Stimulated activated CD8-positive, alpha-beta memory T cell treated with anti-CD3 and anti-CD28 coated beads, Interleukin-7, amount 100 ng/mL, for 4 hours (primary cell): ENCODE measurements at regions not wholly inside any gene's neighbourhood (a gene's known extent, or its start where the extent isn't known, plus 50 kb on each side); places are given as distances from the start of the nearest gene placed in this dataset.
"Not testable (repeated sequence)": the region's sequence is repeated elsewhere in the genome, so short reads cannot be mapped to it uniquely, and the experiment has no call there.

Source experiments
- DNase-seq, 2 donors: peaks; one replicate each; pipeline ENCODE4 v3.0.0-alpha.2; 2020; ENCODE audit warnings: low read depth in 2 of 2

DNA sequence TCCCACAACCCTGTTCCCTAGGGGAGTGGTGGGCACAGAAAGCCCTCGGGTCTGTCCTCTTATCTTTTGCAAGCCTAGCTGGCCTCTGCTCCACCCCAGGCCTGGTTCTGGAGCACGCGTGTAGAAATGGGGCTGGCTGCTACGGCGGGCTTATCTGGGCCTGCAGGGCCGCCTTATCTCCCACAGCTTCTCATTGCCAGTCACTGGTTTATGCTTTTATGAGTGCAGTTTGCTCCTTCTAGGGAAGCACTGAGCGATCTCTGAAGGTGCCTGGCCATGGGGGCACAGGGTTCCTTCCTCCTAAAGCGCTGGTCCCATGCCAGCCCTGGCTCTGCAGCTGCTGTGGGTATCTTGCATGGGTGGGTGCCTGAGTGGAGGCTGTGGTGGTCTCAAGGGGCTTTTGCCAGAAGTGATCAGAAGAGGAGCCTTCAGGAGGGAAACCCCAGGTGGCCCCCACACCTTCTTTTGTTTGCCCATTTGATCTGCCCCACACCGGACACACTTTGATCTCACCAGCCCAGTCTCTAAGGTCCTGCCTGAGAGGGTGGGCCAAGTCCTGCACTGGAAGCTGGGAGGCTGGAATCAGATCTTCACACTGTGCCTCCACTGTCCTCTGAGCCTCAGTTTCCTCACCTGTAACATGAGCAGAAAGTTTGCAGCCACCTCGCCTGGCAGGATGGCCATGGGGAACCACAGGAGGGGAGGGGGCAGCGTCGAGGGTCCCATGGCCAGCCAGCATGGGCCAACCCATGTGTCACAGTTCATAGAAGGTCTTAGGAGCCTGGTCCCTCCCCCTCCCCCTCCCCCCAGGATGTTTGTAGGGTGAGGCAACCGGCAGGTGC is 86.6 kb upstream of the FGF3 start:
- no peak for DNase-seq

DNA sequence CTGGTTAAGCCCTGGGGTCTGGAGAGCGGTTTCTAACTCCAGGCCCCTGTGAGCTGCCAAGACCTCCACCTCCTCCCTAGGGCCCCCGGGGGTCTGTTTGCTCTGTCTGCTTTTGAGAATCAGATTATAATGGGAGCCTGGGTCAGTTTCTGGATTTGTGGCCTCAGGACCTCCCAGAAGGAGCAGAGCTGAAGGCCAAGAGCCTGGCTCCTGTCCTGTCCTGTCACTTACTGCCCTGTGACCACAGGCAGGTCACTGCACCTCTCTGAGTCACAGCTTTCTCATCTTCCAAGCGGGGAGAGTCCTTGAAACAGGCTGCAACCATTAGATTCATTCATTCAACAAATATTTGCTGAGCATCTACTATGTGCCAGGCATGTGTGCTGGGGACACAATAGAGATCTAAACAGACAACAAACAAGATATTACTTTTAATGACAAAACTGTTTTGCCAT is 87.3 kb upstream of the FGF3 start:
- DNase-seq = no peak

DNA sequence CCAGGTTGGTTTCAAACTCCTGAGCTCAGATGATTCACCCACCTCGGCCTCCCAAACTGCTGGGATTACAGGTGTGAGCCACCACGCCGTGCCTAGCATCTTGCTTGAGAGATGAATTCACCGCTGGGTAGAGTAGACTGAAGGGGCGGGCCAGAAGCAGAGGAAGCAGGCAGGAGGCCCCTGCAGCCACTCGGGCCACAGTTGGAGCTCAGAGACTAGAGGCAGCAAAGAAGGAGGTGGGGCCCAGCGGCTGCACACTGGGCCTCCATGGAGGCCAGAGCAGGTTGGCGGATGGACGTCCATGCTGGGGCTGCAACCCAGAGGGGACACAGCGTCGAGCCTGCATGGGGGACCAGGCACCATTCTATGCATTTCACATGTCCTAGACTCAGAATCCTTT is 88.4 kb upstream of the FGF3 start:
- DNase-seq = no peak

DNA sequence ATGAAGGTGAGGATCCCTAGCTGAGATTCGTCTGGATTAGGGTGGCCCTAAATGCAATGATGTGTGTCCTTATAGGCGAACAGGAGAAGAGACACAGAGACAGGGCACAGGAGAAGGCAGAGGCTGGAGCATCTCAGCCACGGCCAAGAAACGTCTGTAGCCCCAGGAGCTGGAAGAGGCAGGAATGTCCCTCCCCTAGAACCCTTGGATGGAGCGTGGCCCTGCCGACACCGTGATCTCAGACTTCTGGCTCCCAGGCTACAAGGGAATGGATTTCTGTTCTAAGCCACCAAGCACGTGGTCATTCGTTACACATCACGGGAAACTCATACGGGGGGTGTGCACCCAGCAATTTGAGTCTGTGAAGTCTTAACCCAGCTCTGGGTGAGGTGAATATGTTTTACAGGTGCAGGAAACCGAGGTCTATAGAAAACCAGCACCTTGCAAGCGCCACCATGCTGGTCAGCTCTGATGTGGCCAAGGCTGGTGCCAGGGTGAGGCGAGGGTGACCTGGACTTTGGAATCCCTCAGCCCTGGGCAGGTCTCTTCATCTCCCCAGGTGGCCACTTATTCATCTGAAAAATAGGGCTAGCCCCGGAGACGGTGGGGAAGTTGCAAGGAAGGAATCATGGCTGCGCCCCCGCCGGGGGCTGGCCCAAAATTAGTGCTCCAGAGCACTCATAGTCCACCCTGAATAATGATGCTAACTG is 89.5 kb upstream of the FGF3 start:
- no peak for DNase-seq

DNA sequence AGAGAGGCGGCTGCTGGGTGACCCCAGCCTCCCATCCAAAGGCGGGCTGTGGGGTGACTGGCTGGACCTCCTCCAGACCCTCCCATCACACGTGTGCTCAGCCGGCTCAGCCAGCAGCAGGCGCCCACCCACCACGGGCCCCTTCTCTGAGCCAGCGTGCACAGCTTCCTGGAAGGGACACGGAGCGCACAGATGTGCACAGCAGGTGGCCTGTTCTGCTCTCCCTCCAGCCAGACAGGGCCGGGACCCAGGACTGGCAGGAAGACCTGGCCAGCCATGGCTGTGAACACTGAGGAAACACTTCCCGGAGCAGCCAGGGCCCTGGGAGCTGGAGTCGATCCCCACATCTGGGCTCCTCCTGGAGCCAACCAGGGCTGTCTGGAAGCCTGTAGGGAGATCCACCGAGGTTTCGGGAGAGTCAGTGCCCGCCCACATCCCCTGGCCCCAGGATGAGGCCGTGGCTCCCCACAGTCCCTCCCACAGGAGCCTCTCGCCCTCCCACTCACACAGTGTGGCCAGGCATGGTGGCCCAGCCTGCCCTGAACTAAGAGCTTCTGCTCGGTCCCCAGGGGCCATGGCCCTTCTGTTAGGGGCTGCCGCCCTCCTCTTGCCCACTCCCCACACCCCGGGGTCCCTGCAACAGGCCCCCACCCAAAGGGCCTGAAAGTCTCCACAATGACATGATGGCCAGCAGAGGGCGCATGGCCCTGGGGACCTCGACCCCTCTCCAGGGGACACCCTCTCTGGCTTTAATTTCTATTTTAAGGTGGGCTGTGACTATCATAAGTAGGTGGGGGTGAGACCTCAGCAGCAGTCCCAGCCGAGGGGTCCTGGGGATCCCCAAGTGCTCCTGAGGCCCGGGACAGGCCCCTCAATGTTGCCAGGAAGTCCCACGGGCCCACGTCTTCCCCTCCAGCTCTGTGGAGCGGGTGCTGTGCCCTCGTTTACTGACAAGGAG is 90.6 kb upstream of the FGF3 start:
- DNase-seq = no peak

DNA sequence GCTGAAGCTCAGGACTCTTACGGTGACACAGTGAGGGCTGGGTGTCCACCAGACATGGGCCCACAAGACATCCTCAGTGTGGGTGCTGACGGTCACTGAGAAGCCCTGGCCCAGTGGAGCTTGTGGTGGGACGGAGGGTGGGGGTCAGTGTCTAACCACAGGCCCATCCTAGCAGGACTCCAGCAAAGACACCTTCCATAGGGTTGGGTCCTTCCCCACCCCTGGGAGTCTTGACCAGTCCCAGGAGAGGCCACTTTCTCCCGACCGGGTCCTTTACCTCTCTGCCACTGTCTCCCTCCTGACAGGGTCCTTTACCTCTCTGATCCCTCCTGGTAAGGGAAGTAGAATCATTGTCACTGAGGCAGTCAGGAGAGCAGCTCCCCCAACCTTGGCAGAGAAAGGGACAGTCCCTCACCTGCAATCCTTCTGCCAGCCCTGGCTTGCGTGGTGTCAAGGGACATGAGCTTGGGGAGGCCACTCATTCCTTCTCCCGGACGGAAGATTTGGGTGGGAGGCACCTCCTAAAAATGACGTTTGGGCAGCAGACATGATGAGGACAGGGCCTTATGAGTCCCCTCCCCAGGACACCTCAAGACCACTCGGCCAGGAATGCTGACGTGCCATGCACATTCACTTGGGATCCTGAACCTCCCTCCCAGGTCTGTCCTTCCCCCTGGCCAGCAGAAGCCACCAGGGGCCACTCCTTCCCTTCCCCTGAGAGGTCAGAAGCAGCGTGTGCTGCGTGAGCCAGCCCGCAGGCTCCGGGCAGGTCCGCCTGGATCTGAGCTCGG is 91.5 kb upstream of the FGF3 start:
- no peak for DNase-seq

DNA sequence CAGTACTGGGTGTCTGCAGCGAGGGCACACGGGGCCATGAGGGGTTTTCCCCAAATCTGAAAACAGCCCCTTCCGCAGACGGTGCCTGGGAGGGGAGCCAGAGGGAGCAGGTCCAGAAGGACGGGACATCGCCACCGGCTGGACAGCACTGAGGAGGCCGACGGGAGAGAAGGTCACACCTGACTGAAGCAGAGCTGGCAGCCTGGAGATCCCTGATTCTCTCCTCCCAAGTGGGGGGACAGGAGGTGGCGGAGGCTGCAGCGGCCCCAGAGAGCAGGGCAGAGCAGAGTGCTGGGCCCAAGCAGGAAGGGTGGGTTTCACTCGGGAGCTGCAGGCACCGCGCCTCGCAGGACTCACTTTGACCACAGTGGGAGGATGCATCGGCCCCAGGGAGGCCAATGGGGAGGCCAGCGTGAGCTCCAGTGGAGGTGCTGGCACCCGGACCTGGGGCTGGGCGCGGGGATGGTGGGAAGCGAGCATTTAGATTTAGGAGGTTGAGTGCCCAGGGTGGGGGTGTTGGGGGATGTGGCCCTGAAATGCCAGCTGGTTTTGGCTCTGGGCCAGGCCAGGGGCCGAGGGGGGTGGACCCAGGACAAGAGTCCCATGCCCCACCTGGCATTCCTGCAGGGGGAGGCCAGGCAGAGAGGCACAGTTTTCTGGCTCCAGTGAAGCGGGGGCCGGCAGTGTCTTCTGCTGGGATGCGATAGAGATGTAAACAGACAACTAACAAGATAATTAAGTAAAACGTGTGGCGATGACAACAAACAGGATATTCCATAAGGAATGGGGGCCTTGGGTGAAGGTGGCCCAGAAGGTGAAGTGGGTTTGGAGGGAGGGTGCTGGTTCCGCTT is 92.3 kb upstream of the FGF3 start:
- DNase-seq = no peak

DNA sequence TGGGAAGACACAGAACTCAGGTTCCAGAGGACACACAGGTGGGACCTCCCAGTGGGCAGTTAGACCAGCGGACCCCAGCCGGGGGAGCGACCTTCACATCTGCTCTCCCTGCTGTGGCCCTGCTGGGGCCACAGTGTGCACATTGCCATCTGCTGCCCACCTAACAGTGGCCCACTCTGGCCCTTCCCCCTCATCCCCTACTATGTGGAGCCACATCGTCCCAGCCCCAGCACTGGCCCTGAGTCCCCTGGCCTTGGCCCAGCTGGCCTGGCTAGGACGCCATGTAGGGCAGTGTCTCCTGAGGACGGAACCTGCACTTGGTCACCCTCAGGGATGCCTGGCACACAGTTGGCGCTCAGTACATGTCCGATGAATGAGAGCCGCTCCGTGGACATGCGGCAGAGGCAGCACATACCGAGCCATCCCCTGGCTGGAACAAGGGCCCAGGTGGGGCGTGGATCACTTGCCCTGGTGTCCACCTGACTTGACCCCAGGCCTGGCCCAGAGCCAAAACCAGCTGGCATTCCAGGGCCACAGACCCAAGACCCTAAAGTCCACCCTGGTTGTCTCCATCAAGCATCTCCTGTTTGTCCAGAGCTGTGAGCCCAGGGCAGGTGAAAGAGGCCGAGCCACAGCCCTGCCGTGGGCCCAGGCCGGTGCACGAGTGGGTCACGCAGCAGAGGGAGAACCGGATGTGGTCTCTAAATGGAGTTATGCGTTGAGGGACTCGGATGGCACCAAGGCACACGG is 93.1 kb upstream of the FGF3 start:
- DNase-seq = no peak

DNA sequence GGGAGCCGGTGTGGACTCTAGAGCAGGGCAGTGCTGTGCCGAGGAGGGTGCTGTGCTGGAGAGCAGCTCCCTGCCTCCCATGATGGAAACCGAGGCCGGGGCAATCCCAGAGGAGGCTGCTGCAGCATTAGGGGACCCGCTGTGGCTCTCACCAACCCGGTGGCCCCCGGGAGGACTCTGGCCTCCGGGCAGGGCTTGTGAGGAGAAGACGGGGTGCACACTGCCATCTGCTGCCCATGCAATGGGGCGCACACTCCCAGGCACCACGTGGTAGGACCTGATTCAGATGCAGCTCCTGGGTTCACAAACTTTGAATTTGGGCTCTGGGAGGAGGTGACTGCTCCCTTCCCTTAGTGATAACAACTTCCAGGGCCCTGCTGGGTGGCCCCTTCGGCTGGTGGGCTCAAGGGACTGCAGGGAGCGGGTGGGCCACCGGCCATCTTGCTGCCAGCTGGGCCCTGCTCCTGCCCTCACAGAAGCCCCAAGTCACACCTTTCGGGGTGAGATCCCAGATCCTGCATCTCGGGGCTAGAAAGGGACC is 93.8 kb upstream of the FGF3 start:
- no peak for DNase-seq

DNA sequence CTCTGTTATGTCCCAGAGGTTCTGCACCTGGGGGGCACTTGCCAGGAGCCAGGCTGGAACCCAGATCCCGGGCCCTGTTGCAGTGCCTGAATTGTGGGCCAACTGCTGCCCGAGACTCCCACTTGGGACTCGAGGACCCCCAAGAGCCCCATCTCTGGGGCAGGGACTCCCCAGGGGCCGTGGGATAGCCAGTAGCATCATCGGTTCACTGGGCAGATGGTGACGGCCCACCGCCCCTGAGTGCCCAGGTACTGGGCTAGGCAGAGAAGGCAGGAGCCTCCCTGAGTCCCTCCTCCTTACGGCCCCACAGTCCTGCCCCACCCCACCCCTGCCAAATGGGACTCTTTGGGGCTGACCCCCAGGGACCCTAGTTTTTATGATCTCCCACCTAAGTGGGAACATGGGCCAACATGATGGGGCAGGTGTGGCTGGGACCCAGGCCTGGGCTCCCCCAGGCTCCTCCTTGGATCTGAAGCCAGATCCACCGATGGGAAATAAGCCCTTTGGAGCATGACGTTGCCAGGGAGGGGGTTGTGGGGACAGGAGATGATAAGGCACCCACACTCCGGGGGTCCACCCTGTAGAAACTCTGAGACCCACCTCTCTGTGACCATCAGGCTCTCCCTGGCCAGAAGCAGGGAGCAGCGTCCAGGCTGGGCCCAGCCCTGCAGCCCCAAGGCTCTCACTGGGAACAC is 94.5 kb upstream of the FGF3 start:
- DNase-seq = no peak

DNA sequence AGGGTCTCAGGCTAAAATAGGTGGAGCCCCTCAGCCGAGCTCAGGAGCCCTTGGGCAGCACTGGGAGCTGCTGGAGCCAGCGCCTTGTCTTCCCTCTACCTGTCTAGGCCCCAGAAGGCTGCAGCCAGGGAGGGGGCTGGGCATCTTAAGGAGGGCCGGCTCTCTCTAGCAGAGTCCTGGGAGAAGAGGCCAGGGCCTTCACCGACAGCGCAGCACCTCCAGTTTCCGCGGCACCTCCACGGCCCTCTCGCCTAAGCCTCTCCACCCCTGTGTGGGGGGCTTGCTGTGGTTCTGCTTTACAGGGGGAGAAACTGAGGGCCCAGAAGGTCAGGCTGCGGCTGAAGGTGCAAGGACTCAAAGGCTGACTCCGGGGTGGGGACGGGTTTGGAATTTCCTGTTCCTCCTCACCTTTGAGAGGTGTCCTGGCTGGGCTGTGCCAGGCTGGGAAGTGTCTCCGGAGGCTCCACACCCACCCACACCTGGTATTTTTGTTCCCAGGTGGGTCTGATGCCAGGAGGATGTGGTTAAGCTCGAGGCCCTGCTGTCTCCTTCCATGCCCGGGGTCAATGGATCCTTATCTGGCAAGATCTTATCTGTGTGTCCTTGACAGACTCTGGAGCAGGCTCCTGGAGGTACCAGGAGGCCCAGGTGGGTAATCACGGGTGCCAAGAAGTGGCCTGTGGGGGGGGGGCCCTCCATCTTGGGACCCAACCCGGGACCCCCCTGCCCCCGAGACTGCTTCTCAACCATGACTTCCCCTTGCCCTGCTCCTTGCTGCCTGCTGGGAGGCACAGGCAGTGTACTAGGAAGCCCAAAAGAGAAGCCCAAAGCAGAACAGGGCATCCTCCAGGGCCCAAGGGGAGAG is 95.3 kb upstream of the FGF3 start:
- no peak for DNase-seq

DNA sequence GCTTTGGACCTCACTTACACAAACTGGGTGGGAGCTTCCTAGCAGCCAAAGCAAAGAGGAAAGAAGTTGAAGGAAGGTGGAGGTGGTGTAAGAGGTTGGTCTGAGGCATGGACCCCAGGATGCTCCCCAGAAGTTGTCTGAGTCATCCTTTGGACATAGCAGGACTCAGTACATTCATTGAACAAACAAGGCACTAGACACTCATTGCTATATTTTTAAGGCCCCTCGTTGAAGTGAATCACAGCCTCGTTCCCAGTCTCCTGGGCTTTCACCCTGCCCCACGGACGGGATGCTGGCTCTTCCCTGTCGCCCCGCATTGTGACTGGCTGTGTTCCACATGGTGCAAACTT is 95.9 kb upstream of the FGF3 start:
- no peak for DNase-seq

DNA sequence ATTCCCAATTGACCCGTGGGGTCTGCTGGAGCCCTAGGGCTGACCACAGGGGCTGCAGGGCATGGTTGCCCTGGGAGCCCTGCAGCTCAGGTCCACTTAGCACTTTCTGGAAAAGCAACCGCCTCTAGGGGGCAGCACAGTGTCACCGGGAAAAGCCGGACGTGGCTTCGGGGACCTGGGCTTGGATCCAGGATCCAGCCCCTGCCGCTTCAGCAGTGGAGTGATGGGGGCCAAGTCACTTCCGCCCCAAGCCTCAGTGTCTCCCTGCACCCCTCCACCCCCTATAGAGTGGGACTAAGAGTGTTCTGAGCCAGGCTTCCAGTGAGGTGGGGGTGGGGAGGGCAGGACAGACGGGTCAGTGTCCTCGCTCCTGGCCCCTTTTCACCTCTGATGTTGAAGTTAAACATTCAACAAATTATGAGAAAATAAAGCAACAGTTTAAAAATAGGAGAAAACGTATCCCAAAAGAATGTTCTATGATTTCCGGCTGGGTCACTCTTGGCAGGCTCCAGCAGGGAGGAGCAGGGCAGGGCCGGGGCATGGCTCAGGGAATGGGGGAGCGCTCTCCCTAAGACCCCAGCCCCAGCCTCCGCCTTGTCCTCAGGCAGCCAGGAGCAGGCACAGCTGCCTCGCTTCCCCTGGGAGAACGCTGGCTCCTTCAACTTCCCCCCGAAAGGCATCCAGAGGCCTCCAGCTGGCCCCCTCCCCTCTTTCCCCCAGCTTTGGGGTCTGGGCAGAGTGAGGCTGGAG is 96.5 kb upstream of the FGF3 start:
- DNase-seq = no peak

DNA sequence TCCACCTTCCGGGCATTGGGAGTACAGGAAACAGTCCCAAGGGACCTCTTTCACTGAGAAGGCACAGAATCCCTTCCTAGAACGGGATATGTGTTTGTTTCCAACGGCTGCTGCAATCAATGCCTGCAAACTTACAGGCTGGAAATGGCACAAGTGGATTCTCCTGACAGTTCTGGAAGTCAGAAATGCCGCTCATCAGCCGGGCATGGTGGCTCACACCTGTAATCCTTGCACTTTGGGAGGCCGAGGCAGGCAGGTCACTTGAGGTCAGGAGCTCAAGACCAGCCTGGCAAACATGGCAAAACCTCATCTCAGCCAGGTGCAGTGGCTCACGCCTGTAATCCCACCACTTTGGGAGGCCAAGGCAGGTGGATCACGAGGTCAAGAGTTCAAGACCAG is 97.0 kb upstream of the FGF3 start:
- DNase-seq = not testable (repeated sequence)

DNA sequence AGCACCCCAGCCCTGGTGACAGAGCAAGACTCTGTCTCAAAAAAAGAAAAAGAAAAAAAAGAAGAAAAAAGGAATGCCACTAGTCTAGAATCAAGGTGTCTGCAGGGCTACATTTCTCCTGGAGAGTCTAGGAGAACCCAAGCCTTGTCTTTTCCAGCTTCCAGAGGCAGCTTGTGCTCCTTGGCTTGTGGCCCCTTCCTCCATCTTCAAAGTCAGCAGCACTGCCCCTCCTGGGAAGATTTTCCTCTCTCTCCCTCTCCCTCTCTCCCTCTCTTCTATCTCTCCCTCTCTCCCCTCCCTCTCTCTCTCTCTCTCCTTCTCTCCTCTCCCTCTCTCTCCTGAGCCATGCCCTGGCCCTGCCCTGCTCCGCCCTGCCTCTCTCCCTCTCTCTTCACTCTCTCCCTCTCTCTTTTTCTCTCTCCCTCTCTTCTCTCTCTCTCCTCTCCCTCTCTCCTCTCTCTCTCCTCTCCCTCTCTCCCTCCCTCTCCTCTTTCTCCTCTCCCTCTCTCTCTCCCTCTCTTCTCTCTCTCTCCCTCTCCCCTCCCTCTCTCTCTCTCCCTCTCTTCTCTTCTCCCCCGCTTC is 97.7 kb upstream of the FGF3 start:
- no peak for DNase-seq

DNA sequence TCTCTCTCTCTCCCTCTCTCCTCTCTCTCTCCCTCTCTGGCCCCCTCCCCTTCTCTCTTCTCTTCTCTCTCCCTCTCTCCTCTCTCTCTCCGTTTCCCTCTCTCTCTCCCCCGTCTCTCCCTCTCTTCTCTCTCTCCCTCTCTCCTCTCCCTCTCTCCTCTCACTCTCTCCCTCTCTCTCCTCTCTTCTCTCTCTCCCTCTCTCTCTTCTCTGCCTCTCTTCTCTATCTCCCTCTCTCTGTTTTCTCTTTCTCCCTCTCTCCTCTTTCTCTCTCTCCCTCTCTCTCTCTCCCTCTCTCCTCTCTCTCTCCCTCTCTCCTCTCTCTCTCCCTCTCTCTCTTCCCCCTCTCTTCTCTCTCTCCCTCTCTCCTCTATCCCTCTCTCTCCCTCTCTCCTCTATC is 98.3 kb upstream of the FGF3 start:
- DNase-seq = no peak
